Omental fat pad (tissue), 3 donors: ENCODE measurements at regions not wholly inside any gene's neighbourhood (a gene's known extent, or its start where the extent isn't known, plus 50 kb on each side); places are given as distances from the start of the nearest gene placed in this dataset.

ENCODE experiments used
- ATAC-seq: fragments of 150-250 bp; one replicate; pipeline ENCODE4 v1.9.1; 2016; ENCODE audit warnings: mild to moderate bottlenecking, moderate library complexity; ENCODE audit not compliant: low FRiP score
- DNase-seq: peaks from one replicate; pipeline ENCODE4 v3.0.0-alpha.2; 2019; ENCODE audit warnings: low spot score
- TF ChIP-seq, protein P1 (sequence below), 3 donors: fragments of 450-650 bp; IDR thresholded peaks; one replicate each; pipeline ENCODE4 v1.5.1; 2016 to 2017; ENCODE audit warnings: antibody characterized with exemption in 3 of 3, mild to moderate bottlenecking in 3 of 3, moderate library complexity in 2 of 3

DNA sequence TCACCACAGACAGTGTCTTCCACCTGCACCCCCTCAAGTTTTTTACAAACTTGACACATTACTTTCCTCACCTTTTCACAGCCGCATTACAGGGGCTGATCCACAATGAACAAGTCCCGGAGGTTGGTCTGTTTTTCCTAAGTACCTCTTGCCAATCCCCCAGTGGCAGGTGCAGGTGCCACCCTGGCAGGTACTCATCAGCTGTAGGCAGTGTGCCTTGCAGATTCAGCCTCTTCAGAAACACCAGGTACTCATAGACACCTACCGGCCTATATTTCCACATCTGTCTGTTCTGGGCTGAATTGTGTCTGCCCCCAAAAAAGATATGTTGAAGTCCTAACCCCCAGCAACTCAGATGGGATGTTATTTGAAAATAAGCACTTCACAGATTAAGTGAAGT lies 81.4 kb upstream of the CNIH3 start:
- DNase-seq (no peak), ATAC-seq (no peak)
- TF ChIP-seq, protein P1, sequence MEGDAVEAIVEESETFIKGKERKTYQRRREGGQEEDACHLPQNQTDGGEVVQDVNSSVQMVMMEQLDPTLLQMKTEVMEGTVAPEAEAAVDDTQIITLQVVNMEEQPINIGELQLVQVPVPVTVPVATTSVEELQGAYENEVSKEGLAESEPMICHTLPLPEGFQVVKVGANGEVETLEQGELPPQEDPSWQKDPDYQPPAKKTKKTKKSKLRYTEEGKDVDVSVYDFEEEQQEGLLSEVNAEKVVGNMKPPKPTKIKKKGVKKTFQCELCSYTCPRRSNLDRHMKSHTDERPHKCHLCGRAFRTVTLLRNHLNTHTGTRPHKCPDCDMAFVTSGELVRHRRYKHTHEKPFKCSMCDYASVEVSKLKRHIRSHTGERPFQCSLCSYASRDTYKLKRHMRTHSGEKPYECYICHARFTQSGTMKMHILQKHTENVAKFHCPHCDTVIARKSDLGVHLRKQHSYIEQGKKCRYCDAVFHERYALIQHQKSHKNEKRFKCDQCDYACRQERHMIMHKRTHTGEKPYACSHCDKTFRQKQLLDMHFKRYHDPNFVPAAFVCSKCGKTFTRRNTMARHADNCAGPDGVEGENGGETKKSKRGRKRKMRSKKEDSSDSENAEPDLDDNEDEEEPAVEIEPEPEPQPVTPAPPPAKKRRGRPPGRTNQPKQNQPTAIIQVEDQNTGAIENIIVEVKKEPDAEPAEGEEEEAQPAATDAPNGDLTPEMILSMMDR (IDR thresholded peaks at IDR 0.05) = no peak

DNA sequence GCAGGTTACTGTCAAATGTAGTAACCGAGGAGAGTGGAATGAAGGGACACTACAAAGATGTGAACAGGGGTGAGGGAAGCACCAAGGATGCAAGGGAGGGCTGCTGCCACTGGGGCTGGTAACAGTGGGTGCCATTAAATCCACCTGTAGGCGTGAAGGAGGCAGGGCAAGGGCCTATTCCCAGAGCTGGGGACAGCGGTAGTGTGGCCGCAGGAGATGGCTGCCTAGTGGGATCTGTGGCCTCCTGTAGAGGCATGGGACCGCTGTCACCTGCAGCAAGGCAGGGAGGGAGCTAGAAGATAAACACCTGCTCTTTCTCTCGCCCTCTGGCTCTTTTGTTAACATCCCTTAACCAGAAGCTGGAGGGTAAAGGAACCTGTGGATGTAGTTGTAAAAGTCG lies 80.5 kb upstream of the CNIH3 start:
- ATAC-seq = no peak
- DNase-seq = no peak
- TF ChIP-seq, protein P1 (IDR thresholded peaks at IDR 0.05) = no peak

DNA sequence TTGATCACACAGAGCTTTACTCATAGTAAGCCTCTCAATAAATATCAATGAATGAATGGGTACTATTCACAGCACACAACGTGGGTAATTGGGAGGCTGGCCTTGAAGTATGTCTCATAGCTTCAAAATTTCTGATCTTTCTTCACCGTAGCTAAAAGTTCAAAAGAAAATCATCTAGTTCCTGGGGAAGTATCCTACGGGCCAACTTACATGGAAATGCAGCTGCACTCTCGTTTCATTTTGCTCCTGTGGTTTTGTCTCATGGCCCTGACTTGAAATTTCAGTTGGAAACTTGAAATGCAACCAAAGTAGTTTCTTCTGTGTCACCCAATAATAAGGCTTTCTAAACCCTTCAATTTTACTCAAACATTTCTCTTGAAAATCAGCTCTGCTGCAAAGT lies 76.1 kb upstream of the CNIH3 start:
- no peak for DNase-seq
- ATAC-seq = no peak
- TF ChIP-seq, protein P1 (IDR thresholded peaks at IDR 0.05) = no peak

DNA sequence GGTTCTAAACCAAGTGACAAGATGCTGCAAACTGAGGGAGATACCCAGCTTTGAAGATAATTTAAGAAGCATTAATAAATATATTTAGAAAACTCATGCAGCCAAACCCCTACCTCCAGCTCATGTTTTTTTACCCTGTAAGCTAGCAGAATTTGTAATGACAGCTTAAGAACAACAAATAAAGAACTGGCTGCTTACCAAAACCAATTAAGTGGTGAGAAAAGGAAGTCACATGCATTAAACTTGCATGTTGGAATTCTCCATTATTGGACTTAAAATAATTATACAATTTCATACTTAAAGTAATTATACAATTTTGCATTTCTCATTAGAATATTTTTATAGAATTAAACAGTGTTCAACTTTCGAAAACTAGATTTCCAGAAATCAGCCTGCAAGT lies 75.6 kb upstream of the CNIH3 start:
- ATAC-seq (no peak), DNase-seq (no peak)
- TF ChIP-seq, protein P1 (IDR thresholded peaks at IDR 0.05) = no peak

DNA sequence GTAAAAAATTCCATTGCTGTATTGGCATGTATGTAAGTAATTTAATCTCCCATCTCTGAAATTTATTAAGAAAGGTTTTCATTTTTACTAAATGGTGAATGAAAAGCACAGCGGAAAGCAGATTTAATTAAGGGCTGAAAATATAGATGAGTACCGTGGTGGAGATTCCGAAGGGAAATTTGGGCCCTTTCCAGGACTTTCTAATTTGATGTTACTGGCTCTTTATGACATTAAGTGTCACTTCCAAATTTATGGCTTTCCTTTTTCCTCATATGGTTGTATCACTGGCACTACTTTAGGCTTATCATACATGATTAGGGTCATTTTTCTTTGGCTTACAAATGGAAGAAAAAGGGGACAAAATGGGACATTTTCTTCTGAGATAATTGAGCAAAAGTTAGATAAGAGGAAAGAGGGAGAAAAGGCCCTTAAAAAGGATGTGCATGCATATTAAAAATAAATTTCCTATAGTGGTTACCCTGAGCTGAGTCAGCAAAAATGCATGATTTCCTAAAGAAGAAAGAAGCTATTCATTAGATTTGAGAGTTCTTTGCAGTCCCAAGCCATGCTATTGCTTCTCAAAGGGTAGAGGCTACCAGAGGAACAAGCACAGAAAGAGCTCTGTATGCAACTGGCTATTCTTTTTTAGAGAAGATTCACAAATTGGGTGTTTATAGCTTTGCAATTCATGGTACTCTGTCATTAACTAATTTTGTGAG lies 74.9 kb upstream of the CNIH3 start:
- TF ChIP-seq, protein P1 (IDR thresholded peaks at IDR 0.05) = no peak
- DNase-seq (no peak), ATAC-seq (no peak)

DNA sequence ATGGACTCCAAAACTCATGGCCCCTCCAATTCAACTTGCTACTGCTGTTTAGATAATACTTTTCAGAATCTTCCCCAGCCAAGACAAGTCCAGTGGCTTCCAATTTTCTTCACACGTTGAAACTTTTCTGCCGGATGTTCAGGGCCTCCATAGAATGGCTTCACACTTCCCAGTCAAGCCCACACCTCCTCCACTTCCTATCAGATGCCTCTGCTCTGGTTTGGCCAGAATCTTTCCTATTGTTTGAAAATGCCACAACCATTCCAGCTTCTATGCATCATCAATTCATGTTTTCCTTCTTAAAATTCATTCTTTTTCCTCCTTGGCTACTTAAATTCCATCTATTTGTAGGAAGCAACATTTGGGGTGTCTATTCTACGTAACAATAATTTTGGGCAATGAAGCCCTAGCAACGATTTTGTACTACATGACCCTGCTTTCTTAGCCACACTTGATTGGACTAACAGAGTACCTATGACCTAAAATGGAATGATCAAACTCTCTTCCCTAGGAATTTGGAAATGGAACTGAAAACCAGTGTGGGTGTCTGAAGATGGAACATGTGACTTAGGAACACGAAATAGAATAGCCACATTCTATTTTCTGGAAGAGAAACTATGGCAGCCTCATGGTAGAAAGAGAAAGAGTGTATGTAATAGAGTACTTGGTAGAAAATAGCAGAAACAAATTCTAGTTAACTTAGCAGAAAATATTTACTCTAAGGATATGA lies 74.1 kb upstream of the CNIH3 start:
- no peak for DNase-seq
- TF ChIP-seq, protein P1 (IDR thresholded peaks at IDR 0.05) = no peak
- no peak for ATAC-seq
